HepG2 (cell line): ENCODE measurements at regions not wholly inside any gene's neighbourhood (a gene's known extent, or its start where the extent isn't known, plus 50 kb on each side); places are given as distances from the start of the nearest gene placed in this dataset.
"Not testable (repeated sequence)": the region's sequence is repeated elsewhere in the genome, so short reads cannot be mapped to it uniquely, and the experiment has no call there.

Source experiments
- ATAC-seq: fragments of 200-7000 bp; cut with Tn5 transposase; 3 replicates; pipeline ENCODE4 v1.9.1; 2020; ENCODE audit warnings: mild to moderate bottlenecking, moderate library complexity
- BruUV-seq: library from RNA; stranded (reverse); fragments of 400-500 nt; replicated peaks from 2 replicates; lab custom pipeline; 2021; lab: Mats Ljungman, UMichigan
- CTCF ChIA-PET: fragments of 300-600 bp; formaldehyde crosslinking; extraction: SDS; loops from one replicate; lab custom pipeline; 2021; ENCODE audit warnings: low total read pairs, inconsistent platforms, low intra/inter-chr PET ratio; lab: Yijun Ruan, JAX
- POLR2A ChIA-PET: fragments of 350-600 bp; sonication (Branson Sonifier 250); formaldehyde crosslinking; loops from one replicate; lab custom pipeline; 2020; ENCODE audit warnings: antibody characterized with exemption, inconsistent platforms; lab: Yijun Ruan, JAX
- DNase-seq: peaks from one replicate; pipeline ENCODE4 v3.0.0-alpha.2; 2015; ENCODE audit warnings: low spot score
- FAIRE-seq: peaks from 3 replicates; lab custom pipeline; 2011; peaks lifted over from hg19 to GRCh38; lab: Jason Lieb, UNC
- H2AFZ ChIP-seq: one replicate; pipeline ENCODE4 v1.6.1; 2011; ENCODE audit warnings: low read length, inconsistent platforms
- H3K27ac ChIP-seq: fragments of 300-600 bp; 3 replicates; pipeline ENCODE4 v1.8.0; 2011; ENCODE audit warnings: mixed run types, mild to moderate bottlenecking, mixed read lengths, low read length, inconsistent platforms; ENCODE audit not compliant: insufficient read depth; ENCODE audit errors: extremely low read length
- H3K27me3 ChIP-seq, 2 experiments: fragments of 200-600 bp in 1 of 2; 2 replicates in 1 of 2; 3 replicates in 1 of 2; pipeline versions ENCODE4 v1.6.0 to v1.8.0; 2011; ENCODE audit warnings: low read length in 2 of 2, mild to moderate bottlenecking in 2 of 2, moderate library complexity in 2 of 2, inconsistent platforms in 1 of 2; ENCODE audit not compliant: insufficient read depth in 2 of 2, control insufficient read depth in 1 of 2
- H3K36me3 ChIP-seq, 2 experiments: fragments of 200-600 bp in 1 of 2; replicated peaks in 1 of 2; 2 replicates in 1 of 2; 3 replicates in 1 of 2; pipeline versions ENCODE4 v1.5.1 to v1.8.0; 2011; ENCODE audit warnings: low read length in 2 of 2, inconsistent platforms in 1 of 2; ENCODE audit not compliant: insufficient read depth in 2 of 2, control insufficient read depth in 1 of 2
- H3K4me1 ChIP-seq: 2 replicates; pipeline ENCODE4 v1.5.1; 2012; ENCODE audit warnings: low read length, inconsistent platforms; ENCODE audit not compliant: insufficient read depth
- H3K4me2 ChIP-seq: 2 replicates; pipeline ENCODE4 v1.6.0; 2011; ENCODE audit warnings: low read depth, low read length, inconsistent platforms
- H3K4me3 ChIP-seq, 3 experiments: fragments of 200-600 bp in 1 of 3; sonication (generic), shearing (Covaris generic) in 1 of 3; replicated peaks in 1 of 3; 2 replicates each; pipeline ENCODE4 v1.5.1; 2011 to 2016; ENCODE audit warnings: low read length in 3 of 3, inconsistent platforms in 2 of 3, low read depth in 2 of 3, mild to moderate bottlenecking in 2 of 3, control low read depth in 1 of 3, mixed read lengths in 1 of 3; ENCODE audit not compliant: insufficient read depth in 1 of 3
- H3K79me2 ChIP-seq: one replicate; pipeline ENCODE4 v1.6.1; 2011; ENCODE audit warnings: low read length, inconsistent platforms; ENCODE audit not compliant: insufficient read depth
- H3K9ac ChIP-seq: 2 replicates; pipeline ENCODE4 v1.6.0; 2011; ENCODE audit warnings: mild to moderate bottlenecking, low read depth, low read length, inconsistent platforms; ENCODE audit not compliant: insufficient read depth
- H3K9me3 ChIP-seq: 2 replicates; pipeline ENCODE4 v1.5.1; 2012; ENCODE audit warnings: mild to moderate bottlenecking, low read length
- H4K20me1 ChIP-seq: 2 replicates; pipeline ENCODE4 v1.6.0; 2011; ENCODE audit warnings: inconsistent platforms, mild to moderate bottlenecking, low read length, moderate library complexity; ENCODE audit not compliant: insufficient read depth
- WGBS: methylation state at CpG from one replicate; pipeline ENCODE4 v1.1.6; 2017; ENCODE audit warnings: low lambda C conversion rate; 5-methylcytosine and 5-hydroxymethylcytosine counted together
- in situ Hi-C: cut with HindIII; loops from 2 replicates; pipeline ENCODE4 v1.10.0; 2017; ENCODE audit warnings: low pct_unique_long_range_greater_than_20kb; ENCODE audit not compliant: extremely low pct_ligation_motif_present
- intact Hi-C: fragments of 100-400 bp; cut with micrococcal nuclease; formaldehyde crosslinking; loops from one replicate; pipeline ENCODE4 v1.10.0; 2022; ENCODE audit not compliant: unreplicated experiment

DNA sequence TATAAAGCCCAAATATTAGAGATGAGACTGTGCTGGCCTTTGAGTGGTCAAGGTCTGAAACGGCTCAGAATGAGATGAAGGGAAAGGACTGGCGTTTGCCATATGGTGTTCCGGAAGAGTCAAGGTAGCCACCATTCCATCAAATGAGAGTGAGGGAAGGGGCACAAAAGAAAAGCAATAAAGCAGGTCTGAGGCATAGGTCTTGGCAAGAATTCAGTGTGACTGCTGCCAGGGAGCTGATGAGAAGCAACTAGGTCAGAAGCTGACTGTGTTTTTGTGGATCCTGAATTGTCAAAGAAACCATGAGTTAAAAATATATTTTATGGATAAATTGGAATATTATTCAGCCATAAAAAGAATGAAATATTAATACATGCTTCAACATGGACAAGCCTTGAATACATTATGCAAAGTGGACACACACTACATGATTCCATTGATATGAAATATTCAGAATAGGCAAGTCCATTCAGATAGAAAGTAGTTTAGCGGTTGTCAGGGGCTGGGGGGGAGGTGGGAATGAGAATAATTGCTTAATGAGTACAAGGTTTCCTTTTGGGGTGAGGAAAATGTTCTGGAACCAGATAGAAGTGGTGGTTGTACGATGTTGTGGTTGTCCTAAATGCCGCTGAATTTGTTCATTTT is 374.6 kb downstream of the ANAPC1 start:
- H3K27ac ChIP-seq, BruUV-seq, H3K36me3 ChIP-seq, H3K79me2 ChIP-seq, H3K9ac ChIP-seq, H3K4me3 ChIP-seq, H3K4me2 ChIP-seq, POLR2A ChIA-PET, in situ Hi-C loops, H3K9me3 ChIP-seq, intact Hi-C loops, H3K4me1 ChIP-seq, ATAC-seq, H3K27me3 ChIP-seq, H4K20me1 ChIP-seq, CTCF ChIA-PET, DNase-seq, FAIRE-seq, H2AFZ ChIP-seq: not testable (repeated sequence)
- 76% methylated on average over 6 of the region's 6 CpGs for WGBS

GRCh38 chr2:111510384-111510783 is 373.6 kb downstream of the ANAPC1 start:
- in situ Hi-C loops, CTCF ChIA-PET, H2AFZ ChIP-seq, H3K27ac ChIP-seq, FAIRE-seq, H3K79me2 ChIP-seq, intact Hi-C loops, DNase-seq, POLR2A ChIA-PET, H3K4me2 ChIP-seq, H3K36me3 ChIP-seq, H3K9me3 ChIP-seq, BruUV-seq, H3K9ac ChIP-seq, H3K27me3 ChIP-seq, H4K20me1 ChIP-seq, H3K4me1 ChIP-seq, H3K4me3 ChIP-seq: not testable (repeated sequence)
- ATAC-seq, result peak; percentile 51; the same call in 2 of the 3 replicates
- WGBS, result 100% methylated on average over 3 of the region's 6 CpGs

DNA sequence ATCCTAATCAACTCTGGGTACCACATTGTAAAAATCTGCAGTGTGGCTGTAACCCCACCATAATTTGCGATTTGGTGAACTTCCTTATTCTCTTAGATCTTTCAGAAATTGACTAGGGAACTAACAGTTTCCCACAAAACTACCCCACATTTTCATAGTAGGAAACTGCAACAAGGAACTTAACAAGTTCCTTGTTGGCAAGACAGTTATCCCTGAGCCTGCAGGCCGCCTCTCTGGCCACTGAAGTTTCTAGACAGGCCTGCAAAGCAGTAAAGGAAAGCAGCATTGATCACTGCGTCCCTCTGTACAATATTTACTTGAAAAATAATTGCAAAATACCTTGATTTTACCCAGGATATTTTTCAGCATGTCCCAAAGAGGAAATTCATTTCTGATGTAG is 372.9 kb downstream of the ANAPC1 start:
- H3K9ac ChIP-seq, POLR2A ChIA-PET, H4K20me1 ChIP-seq, H3K79me2 ChIP-seq, H3K27ac ChIP-seq, H3K4me1 ChIP-seq, H3K4me2 ChIP-seq, H3K4me3 ChIP-seq, H3K9me3 ChIP-seq, CTCF ChIA-PET, in situ Hi-C loops, H3K36me3 ChIP-seq, DNase-seq, intact Hi-C loops, FAIRE-seq, ATAC-seq, H2AFZ ChIP-seq, H3K27me3 ChIP-seq, BruUV-seq: not testable (repeated sequence)
- 67% methylated on average over 2 of the region's 3 CpGs for WGBS

GRCh38 chr2:111512378-111512777 is 371.6 kb downstream of the ANAPC1 start:
- H3K4me2 ChIP-seq, DNase-seq, H3K27ac ChIP-seq, H2AFZ ChIP-seq, in situ Hi-C loops, ATAC-seq, H3K79me2 ChIP-seq, CTCF ChIA-PET, H3K4me1 ChIP-seq, FAIRE-seq, H3K4me3 ChIP-seq, BruUV-seq, intact Hi-C loops, H3K27me3 ChIP-seq, H3K9ac ChIP-seq, H3K9me3 ChIP-seq, POLR2A ChIA-PET, H3K36me3 ChIP-seq, H4K20me1 ChIP-seq: not testable (repeated sequence)
- WGBS, result 70% methylated on average over 2 of the region's 3 CpGs
